RPMI8226 (cell line): ENCODE measurements at regions not wholly inside any gene's neighbourhood (a gene's known extent, or its start where the extent isn't known, plus 50 kb on each side); places are given as distances from the start of the nearest gene placed in this dataset.

ENCODE experiments used
- DNase-seq: peaks from one replicate; pipeline ENCODE4 v3.0.0-alpha.2; 2015

DNA sequence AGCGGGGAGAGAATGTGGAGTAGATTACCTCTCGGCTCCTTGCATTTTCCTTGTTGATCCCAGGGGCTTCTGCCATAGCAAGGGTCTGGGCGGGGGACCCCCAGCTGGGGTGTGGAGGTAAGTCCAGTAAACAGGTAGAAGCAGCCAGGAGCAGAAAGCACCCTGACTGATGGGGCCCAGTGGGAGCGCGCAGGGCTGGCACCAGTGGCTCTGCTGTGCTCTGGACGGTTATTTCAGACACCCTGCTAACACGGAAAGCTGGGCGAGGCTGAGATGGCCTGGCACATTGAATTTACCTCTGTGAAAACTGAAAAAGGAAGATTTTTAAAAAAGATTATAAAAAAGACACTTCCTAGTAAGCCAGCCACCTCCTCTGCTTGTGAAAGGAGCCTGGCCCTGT, 88.4 kb upstream of the CALM2 start:
- DNase-seq, result no peak

DNA sequence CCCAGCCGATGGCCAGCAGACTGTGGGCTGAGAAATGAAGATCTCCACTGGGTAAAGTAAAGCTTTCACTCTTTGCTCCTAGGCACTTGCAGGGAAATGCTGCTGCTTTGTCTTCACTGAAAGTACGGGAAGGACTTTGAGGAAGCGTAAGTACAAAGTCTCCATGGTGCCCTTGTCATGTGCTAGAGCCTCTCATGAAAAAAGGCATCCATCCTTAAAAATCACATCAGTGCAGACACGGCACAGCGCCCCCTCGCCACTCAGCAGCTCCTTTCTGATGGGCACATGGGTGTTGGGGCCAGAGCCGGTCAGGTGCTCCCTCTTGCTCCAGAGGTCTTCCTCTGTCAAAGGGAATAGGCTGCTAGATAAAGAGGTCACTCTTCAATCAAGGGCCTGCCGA, 87.8 kb upstream of the CALM2 start:
- no peak for DNase-seq

DNA sequence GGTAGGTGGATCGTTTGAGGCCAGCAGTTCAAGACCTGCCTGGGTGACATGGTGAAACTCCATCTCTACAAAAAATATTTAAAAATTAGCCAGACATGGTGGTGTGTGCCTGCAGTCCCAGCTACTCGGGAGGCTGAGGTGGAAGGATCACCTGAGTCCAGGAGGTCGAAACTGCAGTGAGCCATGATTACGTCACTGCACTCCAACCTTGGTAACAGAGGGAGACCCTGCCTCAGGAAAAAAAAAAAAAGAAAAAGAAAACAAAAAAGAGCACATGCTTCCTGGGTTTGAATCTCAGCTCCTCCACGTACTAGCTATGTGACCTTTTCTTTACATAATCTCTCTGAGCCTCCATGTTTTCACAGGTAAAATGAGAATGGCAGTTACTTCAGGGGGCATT, 86.3 kb upstream of the CALM2 start:
- DNase-seq, result no peak

DNA sequence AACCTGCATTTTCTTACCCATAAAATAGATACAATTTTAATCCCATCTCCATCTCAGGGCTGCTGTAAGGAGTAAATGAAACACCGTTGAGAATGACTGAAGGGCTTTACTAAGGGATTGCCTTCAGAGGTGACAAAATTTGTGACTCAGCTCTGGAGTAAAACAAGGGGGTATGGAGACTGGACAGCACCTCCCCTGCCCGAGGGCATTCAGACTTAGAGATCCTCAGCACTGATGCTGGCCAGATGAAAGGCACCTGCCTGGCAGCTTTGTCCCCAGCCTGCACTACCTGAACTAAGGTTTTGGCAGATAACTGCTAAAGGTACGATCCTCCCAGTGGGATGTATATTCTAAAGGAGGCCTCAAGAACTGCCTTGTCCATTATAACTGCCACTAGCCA, 84.7 kb upstream of the CALM2 start:
- DNase-seq, result no peak

DNA sequence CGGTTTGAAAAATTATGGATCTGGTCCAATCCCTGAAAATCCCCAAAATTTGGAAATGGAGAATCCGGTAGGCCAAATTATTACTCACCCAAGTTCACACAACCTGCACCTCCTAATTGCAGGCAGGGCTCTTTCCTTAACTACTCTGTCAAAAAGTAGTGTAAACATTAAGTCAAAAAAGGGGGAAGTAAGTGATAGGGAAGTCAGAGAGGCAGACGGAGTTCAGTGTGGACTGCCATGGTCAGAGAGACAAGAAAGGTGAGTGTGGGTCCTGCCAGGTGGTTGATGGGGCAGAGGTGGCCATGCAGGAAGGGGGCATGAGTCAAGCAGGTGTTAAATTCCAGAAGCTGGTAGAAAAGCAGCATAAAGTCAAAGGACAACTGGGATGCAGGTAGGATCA, 83.5 kb upstream of the CALM2 start:
- no peak for DNase-seq

DNA sequence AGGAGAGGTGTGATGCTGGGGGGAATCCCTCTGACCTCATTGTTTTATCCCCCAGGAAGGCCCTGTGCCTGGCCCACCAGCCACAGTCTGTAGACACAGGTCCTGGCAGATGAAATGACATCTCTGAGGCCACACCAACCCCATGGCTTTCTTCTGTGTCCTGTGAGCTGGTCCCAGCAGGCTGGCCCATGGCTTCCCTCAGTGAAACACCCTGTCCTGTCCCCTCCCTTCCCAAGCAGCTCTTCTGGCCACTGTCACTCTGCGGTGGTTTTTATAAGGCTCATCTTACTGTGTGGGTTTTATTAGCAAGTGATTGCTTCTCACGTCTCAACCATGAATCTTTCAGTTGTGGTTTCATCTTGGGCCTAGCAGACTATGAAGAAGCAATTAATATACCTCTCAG, 81.6 kb upstream of the CALM2 start:
- DNase-seq, result no peak

DNA sequence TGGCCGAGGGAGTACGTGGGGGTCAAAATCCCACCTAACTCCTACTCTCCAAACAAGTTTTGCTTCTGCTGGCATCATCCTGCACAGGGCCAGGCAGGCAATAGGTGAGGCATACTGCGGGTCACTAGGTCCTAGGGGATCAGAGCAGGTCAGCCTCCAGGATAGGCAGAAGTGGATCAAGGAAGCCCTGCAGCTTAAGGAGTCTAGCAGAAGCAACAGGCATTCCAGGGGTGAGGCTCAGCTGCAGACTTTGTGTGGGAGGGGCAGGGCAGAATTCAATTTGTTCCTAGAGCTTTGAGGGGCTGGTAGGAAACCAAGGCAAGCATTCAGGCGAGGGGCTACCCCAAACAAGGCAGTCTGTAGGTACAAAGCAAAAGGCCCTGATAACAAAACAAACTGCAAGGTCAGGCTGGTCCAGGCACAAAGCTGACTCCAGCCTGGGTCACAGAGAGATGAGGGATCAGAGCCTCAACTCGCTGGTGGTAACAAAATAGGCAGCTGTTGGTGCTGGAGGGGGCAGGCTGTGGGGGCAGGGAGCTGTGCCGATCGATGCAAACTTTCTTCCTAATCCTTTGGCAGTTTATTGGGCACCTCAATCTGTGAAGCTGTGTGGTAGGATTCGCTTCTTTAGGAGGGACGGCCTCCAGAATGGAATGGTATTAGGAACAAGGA, 80.2 kb upstream of the CALM2 start:
- no peak for DNase-seq

DNA sequence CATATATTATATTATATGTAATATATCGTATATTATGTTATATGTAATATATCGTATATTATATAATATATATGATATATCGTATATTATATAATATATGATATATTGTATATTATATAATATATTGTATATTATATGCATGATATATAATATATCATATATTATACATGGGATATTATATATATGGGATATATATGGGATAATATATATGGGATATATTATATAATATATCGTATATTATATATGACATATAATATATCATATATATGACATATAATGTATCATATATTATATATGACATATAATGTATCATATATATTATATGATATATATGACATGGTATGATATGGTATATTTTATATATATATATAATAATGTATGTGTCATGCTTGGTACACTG, 79.5 kb upstream of the CALM2 start:
- no peak for DNase-seq

DNA sequence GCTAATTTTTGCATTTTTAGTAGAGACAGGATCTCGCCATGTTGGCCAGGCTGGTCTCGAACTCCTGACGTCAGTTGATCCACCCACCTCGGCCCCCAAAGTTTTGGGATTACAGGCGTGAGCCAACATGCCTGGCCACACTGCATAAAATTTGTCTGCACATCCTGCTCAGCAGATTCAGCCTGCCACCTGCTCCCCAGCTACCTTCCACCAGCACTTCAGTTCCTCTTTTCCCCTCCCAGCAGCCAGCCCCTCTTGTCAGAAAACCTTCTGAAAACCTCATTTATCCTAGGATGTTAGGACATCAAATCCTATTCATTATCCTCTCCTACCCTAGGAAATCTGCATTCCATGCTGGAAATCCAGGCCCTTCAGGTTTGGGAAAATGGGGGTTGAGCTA, 78.2 kb upstream of the CALM2 start:
- peak; percentile 78 for DNase-seq

DNA sequence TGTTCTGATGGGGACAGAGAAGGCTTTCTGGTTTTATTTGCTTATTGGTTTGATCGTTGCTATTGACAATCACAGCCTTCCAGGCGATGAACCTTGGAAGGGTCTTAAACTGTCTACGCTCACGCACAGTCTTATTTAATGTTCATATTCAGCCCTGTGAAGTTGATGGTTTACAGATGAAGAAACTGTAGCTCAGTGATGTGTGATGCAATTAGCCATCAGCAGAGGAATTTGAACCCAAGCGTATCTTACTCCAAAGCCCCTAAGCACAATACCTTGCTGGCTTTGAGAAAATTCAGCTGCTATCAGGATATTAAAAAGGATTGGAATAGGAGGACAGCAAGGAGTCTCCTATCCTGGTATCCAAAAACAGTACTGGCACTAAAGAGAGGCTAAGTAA, 77.1 kb upstream of the CALM2 start:
- DNase-seq, result no peak

DNA sequence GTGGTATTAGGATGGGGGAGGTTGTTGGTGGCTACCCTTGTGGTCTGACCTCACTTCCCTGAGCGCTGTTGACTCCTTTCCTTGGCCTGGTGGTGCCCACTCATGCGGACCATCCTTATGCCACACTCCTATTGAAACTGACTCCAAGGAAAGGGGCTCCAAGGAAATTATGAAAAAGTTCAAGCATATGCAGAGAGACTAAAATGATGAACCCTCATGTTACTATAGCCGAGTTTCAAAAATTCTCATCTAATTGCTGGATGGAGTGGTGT, 75.0 kb upstream of the CALM2 start:
- no peak for DNase-seq

DNA sequence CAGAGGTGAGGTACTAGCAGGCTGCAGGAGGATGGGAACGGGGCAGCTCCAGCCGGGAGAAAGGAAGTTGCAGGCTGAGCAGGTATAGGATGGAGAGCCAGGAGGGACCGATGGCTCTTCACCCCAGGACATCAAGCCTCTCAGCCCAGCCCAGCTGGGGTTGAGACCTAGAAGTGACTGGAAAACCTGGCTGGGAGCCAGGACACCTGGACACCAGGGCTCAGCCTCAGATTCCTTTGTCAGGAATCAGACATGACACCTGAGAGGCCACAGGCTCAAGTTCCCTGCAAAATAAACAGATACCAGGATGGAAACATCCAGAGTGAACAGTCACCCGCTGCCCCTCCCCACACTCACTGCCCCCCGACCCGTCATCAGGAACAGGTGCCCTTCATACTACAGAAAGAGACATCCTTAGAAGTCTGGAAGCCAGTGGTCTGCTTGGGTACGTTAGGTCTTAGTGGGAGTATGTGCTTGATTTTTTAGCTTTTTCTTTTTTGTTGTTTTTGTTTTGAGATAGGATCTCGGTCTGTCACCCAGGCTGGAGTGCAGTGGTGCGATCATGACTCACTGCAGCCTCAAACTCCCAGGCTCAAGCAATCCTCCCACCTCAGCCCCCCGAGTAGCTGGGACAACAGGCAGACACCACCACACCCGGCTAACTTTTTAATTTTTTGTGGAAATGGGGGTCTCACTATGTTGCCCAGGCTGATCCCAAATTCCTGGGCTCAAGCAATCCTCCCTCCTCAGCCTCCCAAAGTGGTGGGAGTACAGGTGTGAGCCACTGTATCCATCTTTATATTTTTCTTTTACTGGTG, 74.5 kb upstream of the CALM2 start:
- peak; percentile 56 for DNase-seq

DNA sequence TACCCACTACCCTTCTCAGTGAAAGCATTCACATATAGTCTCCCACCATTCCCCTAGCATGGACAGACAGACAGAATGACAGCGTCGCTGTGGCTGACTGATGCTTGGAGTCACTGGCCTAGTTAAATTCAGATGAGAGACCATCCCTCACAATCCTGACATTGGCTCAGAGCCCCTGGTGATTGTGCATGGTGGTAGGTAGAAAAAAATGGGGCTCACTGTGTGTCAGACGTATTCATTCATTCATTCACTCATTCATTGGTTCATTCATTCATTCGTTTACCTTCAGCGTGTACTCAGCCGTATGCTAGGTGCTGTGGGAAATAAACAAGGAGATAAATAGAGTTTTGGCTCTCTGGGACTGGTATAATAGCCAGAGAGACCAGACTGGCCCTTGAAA, 73.6 kb upstream of the CALM2 start:
- DNase-seq, result no peak

DNA sequence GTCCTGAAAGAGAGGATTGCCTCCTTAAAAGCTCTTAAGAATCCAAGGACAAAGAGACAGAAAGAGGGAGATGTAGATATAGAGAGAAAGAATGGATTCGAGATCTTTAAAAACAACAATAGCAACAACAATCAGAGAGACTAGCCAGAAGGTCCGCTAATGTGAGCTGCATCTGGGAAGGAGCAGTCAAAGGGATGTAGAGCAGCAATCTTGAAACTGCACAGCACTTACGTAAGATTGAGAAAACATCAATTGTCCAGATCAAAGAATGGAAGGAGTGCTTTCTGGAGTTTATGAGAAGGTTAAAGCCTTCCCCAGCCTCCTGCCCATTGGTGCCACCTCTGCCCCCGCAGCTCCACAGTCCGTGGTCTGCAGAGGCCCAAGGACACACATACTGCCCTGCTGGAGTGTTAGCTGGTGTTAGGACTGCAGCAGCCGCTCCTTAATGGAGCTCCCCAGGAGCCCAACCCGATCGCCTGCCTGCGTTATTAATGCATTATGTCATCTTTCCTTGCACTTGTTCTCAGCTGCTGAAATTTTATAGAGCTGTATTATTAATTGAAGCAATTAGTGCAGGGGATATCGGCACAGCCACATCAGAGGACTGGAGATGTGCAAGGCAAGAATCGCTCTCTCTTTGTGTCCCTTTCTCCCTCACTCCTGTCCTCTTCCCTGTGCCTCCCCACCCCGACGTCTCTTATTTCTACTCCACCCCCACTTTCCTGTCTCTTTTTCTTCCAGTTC, 73.0 kb upstream of the CALM2 start:
- DNase-seq, result no peak

DNA sequence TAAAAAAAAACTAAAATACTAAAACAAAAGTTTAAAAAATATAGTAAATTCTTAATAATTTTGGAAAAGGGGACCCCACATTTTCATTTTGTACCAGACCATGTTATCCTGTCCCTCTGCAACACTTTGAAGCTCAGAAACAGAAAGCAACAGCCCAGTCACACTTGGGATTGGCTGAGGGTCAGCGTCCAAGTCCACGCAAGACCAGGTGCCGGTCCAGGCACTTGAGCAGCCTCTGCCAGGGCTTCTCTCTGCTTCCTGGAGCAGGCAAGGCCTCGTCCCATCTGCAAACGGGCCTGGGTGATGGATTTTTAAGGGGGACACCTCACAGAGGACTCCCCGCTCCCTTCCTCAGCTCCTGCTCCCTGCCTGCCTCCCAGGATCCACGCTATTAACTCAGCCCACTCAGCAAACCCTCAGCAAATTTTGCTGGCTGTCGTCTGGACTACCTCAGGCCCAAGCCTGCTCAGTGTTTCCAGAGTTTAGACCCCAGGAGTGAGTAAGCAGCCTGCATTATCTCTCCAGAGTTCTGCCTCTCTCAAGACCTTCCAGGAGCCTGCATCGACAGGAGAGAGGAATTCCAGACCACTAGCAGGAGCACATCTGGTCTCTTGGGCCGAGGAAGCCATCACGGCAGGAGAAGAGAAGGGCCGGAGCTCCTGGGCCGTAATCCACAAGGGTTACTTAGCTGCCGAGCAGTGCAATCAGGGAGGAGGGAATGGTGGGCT, 67.4 kb upstream of the CALM2 start:
- DNase-seq, result no peak

DNA sequence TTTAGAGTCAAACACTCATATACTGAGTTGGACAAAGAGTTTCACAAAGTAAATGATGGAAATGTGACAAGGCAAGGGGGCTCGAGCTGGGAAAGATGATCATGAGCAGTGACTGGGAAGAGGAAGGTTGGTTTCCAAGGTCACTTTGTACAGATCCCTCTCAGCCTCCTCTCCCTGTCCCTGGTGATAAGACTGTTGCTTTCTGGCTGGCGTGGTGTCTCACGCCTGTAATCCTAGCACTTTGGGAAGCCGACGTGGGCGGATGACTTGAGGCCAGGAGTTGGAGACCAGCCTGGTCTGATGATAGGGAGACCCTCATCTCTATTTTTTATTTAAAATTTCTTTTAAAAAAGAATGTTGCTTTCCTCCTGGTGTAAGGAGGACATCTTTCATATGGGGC, 65.4 kb upstream of the CALM2 start:
- no peak for DNase-seq

DNA sequence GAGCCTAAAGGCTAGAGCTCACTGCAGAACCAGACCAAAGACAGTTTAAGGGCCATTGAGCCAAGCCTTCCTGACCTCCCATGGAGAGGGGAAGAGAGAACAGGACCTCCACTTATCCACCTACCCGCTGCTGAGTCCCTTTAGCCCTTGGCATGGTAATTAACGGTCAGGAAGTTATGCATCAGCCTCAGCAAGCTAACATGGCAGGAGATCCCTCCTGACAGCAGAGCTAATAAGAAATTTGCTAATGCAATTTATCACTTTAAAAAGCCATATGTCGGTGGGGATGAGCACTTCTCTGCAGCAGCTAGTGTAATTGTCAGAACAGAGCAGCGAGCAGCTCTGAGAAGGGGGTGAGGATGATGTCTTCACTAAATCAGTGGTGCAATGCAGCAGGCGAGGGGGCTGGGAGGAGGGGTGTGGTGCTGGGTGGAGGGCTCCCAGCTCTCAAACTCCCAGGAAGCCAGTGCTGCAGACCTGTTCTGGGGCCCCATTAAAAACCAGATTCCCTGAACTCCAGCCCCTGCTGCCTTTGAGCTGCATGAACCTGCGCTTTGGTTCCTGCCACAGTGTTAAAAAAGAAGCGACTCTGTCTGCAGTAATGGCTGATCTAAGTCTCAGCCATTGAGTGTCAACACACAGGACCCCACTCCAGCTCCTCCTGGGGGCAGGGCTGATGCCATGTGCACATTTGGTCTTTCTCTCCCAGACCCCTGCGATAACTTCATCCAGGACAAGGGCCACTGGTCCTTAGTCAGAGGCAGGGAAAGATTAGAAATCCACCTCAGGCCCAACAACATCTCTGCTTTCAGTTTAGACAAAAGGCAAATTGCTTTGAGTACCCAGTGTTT, 63.0 kb upstream of the CALM2 start:
- DNase-seq, result no peak

DNA sequence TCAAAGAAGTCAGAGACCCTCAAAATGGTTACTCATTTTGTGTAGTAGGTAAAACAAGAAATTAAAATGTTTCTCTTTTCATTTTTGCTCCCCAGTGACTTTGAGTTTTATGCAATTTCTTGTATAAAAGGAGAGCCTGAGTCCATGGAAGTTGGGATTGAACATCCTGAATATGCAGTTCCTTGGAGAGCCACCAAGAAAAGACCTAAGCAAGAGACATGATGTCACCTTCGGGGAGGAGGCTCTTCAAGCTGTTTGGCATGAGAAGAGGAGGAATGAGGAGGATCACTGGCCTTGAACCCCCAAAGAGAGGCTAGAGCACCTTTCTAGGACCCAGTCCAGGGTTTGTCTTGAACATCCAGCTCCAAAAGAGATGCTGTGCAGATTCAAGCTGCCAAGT, 62.3 kb upstream of the CALM2 start:
- no peak for DNase-seq

DNA sequence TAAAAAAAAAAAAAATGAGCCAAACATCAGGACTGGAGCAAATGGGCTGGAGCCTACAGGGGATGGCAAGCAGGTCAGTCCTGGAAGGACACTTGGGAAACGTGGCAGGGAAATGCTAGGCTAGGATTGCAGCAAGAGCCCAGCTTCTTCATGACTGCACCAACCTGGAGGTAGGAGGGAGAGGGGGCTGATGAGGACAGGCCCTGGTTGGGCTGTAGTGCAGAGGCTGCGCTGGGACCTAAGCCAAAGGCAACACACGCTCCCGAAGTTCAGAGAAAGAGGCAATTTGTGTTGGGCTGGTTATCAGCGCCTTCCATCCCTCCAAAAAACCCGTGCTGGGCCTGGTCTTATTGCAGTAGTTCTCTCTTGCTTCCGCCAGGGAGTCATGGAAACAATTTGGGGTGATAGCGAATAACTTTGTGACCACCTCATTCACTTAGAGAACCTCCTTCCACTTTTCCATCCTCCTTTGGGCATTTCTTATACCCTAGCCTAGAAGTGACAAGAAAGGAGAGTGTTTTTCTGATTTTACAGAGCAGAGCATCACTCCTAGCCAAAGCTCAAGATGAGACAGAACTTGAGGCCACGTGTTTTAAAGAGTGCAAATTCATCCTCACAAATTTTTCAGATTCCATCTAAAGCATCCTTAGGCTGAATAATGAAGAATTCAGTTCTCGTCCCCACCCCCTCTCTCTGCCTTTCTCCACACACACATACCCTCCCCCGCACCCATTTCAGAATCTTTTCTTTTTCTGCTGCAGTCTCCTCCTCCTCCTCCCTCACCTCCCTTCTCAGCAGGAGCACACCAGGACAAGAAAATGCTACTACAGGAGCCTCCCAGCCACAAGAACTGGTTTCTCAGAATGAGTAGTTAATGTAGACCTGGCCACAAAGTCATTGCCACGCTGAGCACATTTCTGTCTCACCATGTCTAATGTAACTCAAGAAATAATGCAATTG, 61.3 kb upstream of the CALM2 start:
- DNase-seq, result no peak

DNA sequence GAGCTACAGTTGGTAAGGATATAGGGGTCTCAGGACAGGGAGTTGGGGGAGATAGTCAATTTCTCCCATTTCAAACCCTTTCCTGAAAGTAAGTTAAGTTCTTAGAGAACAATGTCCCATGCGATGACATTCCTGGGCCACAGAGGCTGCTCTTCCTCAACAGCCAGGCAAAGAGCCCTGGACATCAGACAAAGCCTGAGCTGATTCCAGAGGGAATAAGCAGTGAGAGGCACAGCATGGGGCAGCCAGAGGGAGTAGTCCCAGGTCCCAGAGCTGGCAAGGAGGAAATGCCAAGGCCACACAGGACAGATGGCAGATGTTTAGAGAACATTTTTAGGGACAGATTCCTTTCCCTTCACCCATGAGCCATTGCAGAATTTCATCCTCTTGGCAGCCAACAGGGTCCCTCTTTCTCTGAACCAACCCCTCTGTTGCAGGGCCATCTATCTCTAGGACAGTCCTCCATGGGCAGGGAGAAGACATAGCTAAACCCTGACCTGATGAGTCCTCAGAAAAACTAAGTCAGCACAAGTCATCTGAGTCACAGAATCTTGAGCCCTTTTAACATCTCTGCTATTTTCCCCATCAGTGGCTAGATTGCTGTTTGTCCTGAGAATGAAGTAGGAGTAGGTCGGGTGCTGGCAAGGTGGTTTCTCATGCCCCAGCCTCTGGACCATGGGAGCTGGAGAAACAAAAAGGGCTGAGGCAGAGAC, 60.3 kb upstream of the CALM2 start:
- no peak for DNase-seq

DNA sequence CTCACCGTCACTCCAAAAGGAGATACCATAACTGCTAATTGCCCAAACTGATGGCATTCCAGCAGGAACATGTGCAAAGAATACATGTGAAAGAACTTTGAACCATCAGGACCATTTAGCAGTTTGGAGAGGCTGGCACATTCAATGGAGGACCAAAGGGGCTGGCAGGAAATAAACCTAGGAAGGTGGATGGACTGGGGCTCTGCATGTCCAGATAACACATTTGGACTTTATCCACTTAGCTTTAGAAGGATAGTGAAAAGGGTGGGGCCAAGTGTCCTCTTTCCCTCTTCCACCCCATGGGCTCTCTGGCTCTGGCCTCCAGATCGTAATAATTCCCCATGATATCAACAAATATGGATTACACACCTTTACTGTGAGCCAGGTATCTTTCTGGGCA, 58.8 kb upstream of the CALM2 start:
- DNase-seq, result no peak
